Gastrocnemius medialis (tissue), 4 donors: ENCODE measurements at regions not wholly inside any gene's neighbourhood (a gene's known extent, or its start where the extent isn't known, plus 50 kb on each side); places are given as distances from the start of the nearest gene placed in this dataset.

Source experiments
- CTCF ChIP-seq, 5 experiments: fragments of 450-650 bp in 3 of 5; fragments of 200-600 bp in 2 of 5; sonication (generic) in 2 of 5; IDR thresholded peaks in 4 of 5; conservative IDR thresholded peaks in 1 of 5; 1 replicate in 4 of 5; 2 replicates in 1 of 5; pipeline ENCODE4 v1.5.1; 2016 to 2019; ENCODE audit warnings: antibody characterized with exemption in 5 of 5, mild to moderate bottlenecking in 3 of 5, moderate library complexity in 3 of 5
- POLR2A ChIP-seq, 2 donors: fragments of 450-650 bp; IDR thresholded peaks; one replicate each; pipeline ENCODE4 v1.6.1; 2017; ENCODE audit warnings: antibody characterized with exemption in 2 of 2, mild to moderate bottlenecking in 2 of 2, moderate library complexity in 2 of 2

- TF ChIP-seq CTCF (IDR thresholded peaks at IDR 0.05 in 4 of 5, conservative IDR thresholded peaks at IDR 0.05 in 1 of 5): no peak
- TF ChIP-seq POLR2A (IDR thresholded peaks at IDR 0.05): no peak
Measured at GRCh38 chr20:16806886-16807285, 58.7 kb downstream of the OTOR start.
